PC-9 (cell line): ENCODE measurements at regions not wholly inside any gene's neighbourhood (a gene's known extent, or its start where the extent isn't known, plus 50 kb on each side); places are given as distances from the start of the nearest gene placed in this dataset.

ENCODE experiments used
- EZH2 ChIP-seq: fragments of 200-600 bp; sonication (generic); IDR thresholded peaks from 2 replicates; pipeline ENCODE4 v1.8.0; 2017; ENCODE audit warnings: antibody characterized with exemption, low read depth
- TF ChIP-seq, protein P1 (sequence below): fragments of 200-600 bp; sonication (generic); conservative IDR thresholded peaks from 2 replicates; pipeline ENCODE4 v1.6.1; 2017; ENCODE audit warnings: mixed run types, antibody characterized with exemption, mild to moderate bottlenecking, moderate library complexity

DNA sequence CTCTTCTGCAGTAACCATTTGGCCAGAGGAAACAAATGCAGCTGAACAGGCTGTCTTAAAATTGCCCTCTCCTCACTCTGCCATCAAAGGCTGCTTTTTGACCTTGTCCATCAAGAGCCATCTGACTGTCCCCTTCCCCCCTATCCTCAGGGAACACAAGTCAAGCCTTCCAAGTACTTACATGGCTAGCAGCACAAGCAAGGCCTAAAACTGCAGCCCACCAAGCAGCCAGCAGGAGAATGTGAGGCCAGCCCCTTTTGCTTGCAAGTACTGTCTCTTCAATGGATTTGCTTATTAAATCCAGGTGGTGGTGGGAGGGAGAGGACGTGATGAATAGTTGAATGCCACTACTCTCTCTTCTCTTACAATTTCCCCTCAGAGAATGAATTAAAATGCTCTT is 83.5 kb downstream of the HTR1A start:
- no peak for TF ChIP-seq EZH2
- TF ChIP-seq, protein P1, sequence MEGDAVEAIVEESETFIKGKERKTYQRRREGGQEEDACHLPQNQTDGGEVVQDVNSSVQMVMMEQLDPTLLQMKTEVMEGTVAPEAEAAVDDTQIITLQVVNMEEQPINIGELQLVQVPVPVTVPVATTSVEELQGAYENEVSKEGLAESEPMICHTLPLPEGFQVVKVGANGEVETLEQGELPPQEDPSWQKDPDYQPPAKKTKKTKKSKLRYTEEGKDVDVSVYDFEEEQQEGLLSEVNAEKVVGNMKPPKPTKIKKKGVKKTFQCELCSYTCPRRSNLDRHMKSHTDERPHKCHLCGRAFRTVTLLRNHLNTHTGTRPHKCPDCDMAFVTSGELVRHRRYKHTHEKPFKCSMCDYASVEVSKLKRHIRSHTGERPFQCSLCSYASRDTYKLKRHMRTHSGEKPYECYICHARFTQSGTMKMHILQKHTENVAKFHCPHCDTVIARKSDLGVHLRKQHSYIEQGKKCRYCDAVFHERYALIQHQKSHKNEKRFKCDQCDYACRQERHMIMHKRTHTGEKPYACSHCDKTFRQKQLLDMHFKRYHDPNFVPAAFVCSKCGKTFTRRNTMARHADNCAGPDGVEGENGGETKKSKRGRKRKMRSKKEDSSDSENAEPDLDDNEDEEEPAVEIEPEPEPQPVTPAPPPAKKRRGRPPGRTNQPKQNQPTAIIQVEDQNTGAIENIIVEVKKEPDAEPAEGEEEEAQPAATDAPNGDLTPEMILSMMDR, result no peak
